Endothelial cell of umbilical vein (primary cell): ENCODE measurements at regions not wholly inside any gene's neighbourhood (a gene's known extent, or its start where the extent isn't known, plus 50 kb on each side); places are given as distances from the start of the nearest gene placed in this dataset.

ENCODE experiments used
- BruUV-seq: library from RNA; stranded (reverse); fragments of 400-500 nt; replicated peaks from 2 replicates; lab custom pipeline; 2021; lab: Mats Ljungman, UMichigan
- CTCF ChIA-PET: fragments of 300-600, 350-600 bp; sonication (Branson Sonifier 250); formaldehyde crosslinking; loops from one replicate; lab custom pipeline; 2021; ENCODE audit warnings: antibody characterized with exemption, inconsistent platforms; lab: Charles Lee
- POLR2A ChIA-PET: fragments of 300-600, 350-600 bp; sonication (Branson Sonifier 250); formaldehyde crosslinking; loops from one replicate; lab custom pipeline; 2021; ENCODE audit warnings: antibody characterized with exemption, inconsistent platforms; lab: Charles Lee
- DNase-seq: peaks from one replicate; pipeline ENCODE4 v3.0.0-alpha.2; 2011; ENCODE audit warnings: low read depth, low spot score
- FAIRE-seq: peaks from 2 replicates; lab custom pipeline; 2011; peaks lifted over from hg19 to GRCh38; lab: Jason Lieb, UNC
- H2AFZ ChIP-seq: 2 replicates; pipeline ENCODE4 v1.6.0; 2012; ENCODE audit warnings: low read depth, low read length, control low read depth, inconsistent platforms
- H3K27ac ChIP-seq: 2 replicates; pipeline ENCODE4 v1.5.1; 2011; ENCODE audit warnings: low read depth, mild to moderate bottlenecking, control low read depth, low read length, moderate library complexity; ENCODE audit not compliant: insufficient read depth
- H3K27me3 ChIP-seq, 2 experiments: 2 replicates each; pipeline versions ENCODE4 v1.6.0 to v1.6.1; 2011; ENCODE audit warnings: low read length in 2 of 2, mixed read lengths in 1 of 2; ENCODE audit not compliant: control insufficient read depth in 2 of 2, insufficient read depth in 2 of 2
- H3K36me3 ChIP-seq, 2 experiments: 2 replicates in 1 of 2; 3 replicates in 1 of 2; pipeline ENCODE4 v1.5.1; 2011; ENCODE audit warnings: low read length in 2 of 2, mild to moderate bottlenecking in 1 of 2, moderate library complexity in 1 of 2; ENCODE audit not compliant: control insufficient read depth in 2 of 2, insufficient read depth in 2 of 2; ENCODE audit errors: extremely low read depth in 1 of 2
- H3K4me1 ChIP-seq: 3 replicates; pipeline ENCODE4 v1.5.1; 2011; ENCODE audit warnings: mild to moderate bottlenecking, low read length; ENCODE audit not compliant: control insufficient read depth, insufficient read depth; ENCODE audit errors: extremely low read depth
- H3K4me2 ChIP-seq: 2 replicates; pipeline ENCODE4 v1.6.1; 2011; ENCODE audit warnings: low read length, control low read depth, mixed read lengths; ENCODE audit not compliant: insufficient read depth
- H3K4me3 ChIP-seq, 3 experiments: fragments of 200-600 bp in 1 of 3; sonication (generic), shearing (Covaris generic) in 1 of 3; replicated peaks in 1 of 3; 2 replicates each; pipeline ENCODE4 v1.5.1; 2011 to 2016; ENCODE audit warnings: control low read depth in 3 of 3, low read length in 3 of 3, mild to moderate bottlenecking in 2 of 3, inconsistent platforms in 1 of 3, low read depth in 1 of 3, moderate library complexity in 1 of 3; ENCODE audit not compliant: insufficient read depth in 1 of 3
- H3K79me2 ChIP-seq: 2 replicates; pipeline ENCODE4 v1.6.0; 2012; ENCODE audit warnings: low read length, inconsistent platforms; ENCODE audit not compliant: control insufficient read depth, insufficient read depth
- H3K9ac ChIP-seq: replicated peaks from 2 replicates; pipeline ENCODE3; 2011; ENCODE audit warnings: low read length, control low read depth; ENCODE audit not compliant: insufficient read depth; ENCODE audit errors: extremely low read depth
- H3K9me1 ChIP-seq: replicated peaks from 3 replicates; pipeline ENCODE4 v1.6.0; 2011; ENCODE audit warnings: mild to moderate bottlenecking, low read length; ENCODE audit not compliant: control insufficient read depth, insufficient read depth; ENCODE audit errors: extremely low read depth
- H3K9me3 ChIP-seq: replicated peaks from 2 replicates; pipeline ENCODE4 v1.5.1; 2012; ENCODE audit warnings: low read length, inconsistent platforms; ENCODE audit not compliant: control insufficient read depth, insufficient read depth
- H4K20me1 ChIP-seq: replicated peaks from 2 replicates; pipeline ENCODE3; 2011; ENCODE audit warnings: mild to moderate bottlenecking, low read length; ENCODE audit not compliant: control insufficient read depth, insufficient read depth; ENCODE audit errors: extremely low read depth
- CTCF ChIP-seq, 2 donors: IDR thresholded peaks; 1 replicate in 1 of 2; 2 replicates in 1 of 2; pipeline ENCODE4 v1.5.1; 2011; ENCODE audit warnings: low read length in 2 of 2, mild to moderate bottlenecking in 2 of 2, moderate library complexity in 2 of 2, control low read depth in 1 of 2, inconsistent platforms in 1 of 2, low read depth in 1 of 2; ENCODE audit not compliant: insufficient read depth in 1 of 2; ENCODE audit errors: extremely low read depth in 1 of 2
- EZH2 ChIP-seq: IDR thresholded peaks from 2 replicates; pipeline ENCODE4 v1.6.1; 2012; ENCODE audit warnings: borderline replicate concordance, low read depth, mild to moderate bottlenecking, moderate library complexity, low read length, inconsistent platforms; ENCODE audit not compliant: severe bottlenecking
- FOS ChIP-seq: IDR thresholded peaks from 2 replicates; pipeline ENCODE4 v1.6.1; 2011; ENCODE audit warnings: mild to moderate bottlenecking, low read length, moderate library complexity, borderline replicate concordance; ENCODE audit not compliant: insufficient read depth
- GATA2 ChIP-seq: IDR thresholded peaks from 2 replicates; pipeline ENCODE4 v1.7.0; 2011; ENCODE audit warnings: low read depth, mild to moderate bottlenecking, moderate library complexity, mixed read lengths, low read length; ENCODE audit not compliant: insufficient read length, insufficient read depth
- JUN ChIP-seq: IDR thresholded peaks from 2 replicates; pipeline ENCODE4 v1.6.1; 2011; ENCODE audit warnings: borderline replicate concordance, low read depth; ENCODE audit not compliant: insufficient read length, insufficient read depth
- MAX ChIP-seq: IDR thresholded peaks from 2 replicates; pipeline ENCODE4 v1.6.1; 2011; ENCODE audit not compliant: insufficient read depth, insufficient read length
- MYC ChIP-seq: IDR thresholded peaks from one replicate; pipeline ENCODE4 v1.6.1; 2011; ENCODE audit warnings: mild to moderate bottlenecking, low read depth, low read length
- POLR2A ChIP-seq: IDR thresholded peaks from 2 replicates; pipeline ENCODE4 v1.6.1; 2012; ENCODE audit warnings: low read depth, mild to moderate bottlenecking, control low read depth, low read length
- POLR2AphosphoS5 ChIP-seq: IDR thresholded peaks from 2 replicates; pipeline ENCODE4 v1.6.1; 2012; ENCODE audit warnings: low read depth, mild to moderate bottlenecking, control low read depth, low read length, moderate library complexity; ENCODE audit not compliant: insufficient read depth
- dilution Hi-C: fragments of 300-500 bp; cut with MboI; formaldehyde crosslinking; loops from one replicate; pipeline ENCODE4 v1.15.0; 2019; ENCODE audit warnings: low sequenced_read_pairs; ENCODE audit not compliant: extremely low pct_ligation_motif_present
- intact Hi-C: fragments of 100-400 bp; cut with micrococcal nuclease; formaldehyde crosslinking; loops from one replicate; pipeline ENCODE4 v1.10.0; 2022

- H4K20me1 ChIP-seq: no peaks in the 10 kb centered on the region
- H3K9me1 ChIP-seq: no peaks in the 10 kb centered on the region
- no peak overlapping the region for H3K4me3 ChIP-seq
- no TSS peak for BruUV-seq
- H3K27ac ChIP-seq: no peak overlapping the region
- ChIA-PET CTCF (interaction anchor here (0.7 kb wide), 1 partner anchor 9 kb away, joined by 3 read pairs; no protein-coding TSS in a partner anchor), POLR2A (no interaction called here)
- H3K36me3 ChIP-seq: no peaks in the 10 kb centered on the region
- no peaks in the 10 kb centered on the region for H3K9me3 ChIP-seq
- no peaks in the 10 kb centered on the region for H3K27me3 ChIP-seq
- FAIRE-seq: no peak
- TF ChIP-seq JUN (no peak), EZH2 (no peak), CTCF (IDR thresholded peaks at IDR 0.05; ENCODE audit: extremely low read depth in 1 of 2, insufficient read depth in 1 of 2, low read depth in 1 of 2, low read length in 2 of 2) (no peak), GATA2 (no peak), POLR2A (no peak), MAX (no peak), FOS (no peak), POLR2AphosphoS5 (no peak), MYC (no peak)
- no peaks in the 10 kb centered on the region for H3K4me1 ChIP-seq
- dilution Hi-C loops: no loop called here
- H3K4me2 ChIP-seq: no peak overlapping the region
- no peak overlapping the region for H2AFZ ChIP-seq
- no peak for DNase-seq
- no peak overlapping the region for H3K9ac ChIP-seq
- H3K79me2 ChIP-seq: no peaks in the 10 kb centered on the region
- intact Hi-C loops: no loop called here
Measured at GRCh38 chr7:16951483-16952080, 69.8 kb upstream of the AGR3 start.
